Fibroblast of lung (primary cell): ENCODE measurements at regions not wholly inside any gene's neighbourhood (a gene's known extent, or its start where the extent isn't known, plus 50 kb on each side); places are given as distances from the start of the nearest gene placed in this dataset.

Source experiments
- DNase-seq, 2 donors: peaks; one replicate each; pipeline versions ENCODE4 v3.0.0 to v3.0.0-alpha.2; 2010; ENCODE audit warnings: low read depth in 2 of 2
- H2AFZ ChIP-seq: 2 replicates; pipeline ENCODE4 v1.5.1; 2012; ENCODE audit warnings: low read length, control low read depth, inconsistent platforms
- H3K27ac ChIP-seq: 2 replicates; pipeline ENCODE4 v1.5.1; 2011; ENCODE audit warnings: low read length, control low read depth; ENCODE audit not compliant: insufficient read depth
- H3K27me3 ChIP-seq: 2 replicates; pipeline ENCODE4 v1.5.1; 2011; ENCODE audit warnings: mild to moderate bottlenecking, low read length; ENCODE audit not compliant: control insufficient read depth, insufficient read depth
- H3K36me3 ChIP-seq: 2 replicates; pipeline ENCODE4 v1.5.1; 2011; ENCODE audit warnings: low read length; ENCODE audit not compliant: control insufficient read depth, insufficient read depth
- H3K4me1 ChIP-seq: 2 replicates; pipeline ENCODE4 v1.5.1; 2011; ENCODE audit warnings: low read length; ENCODE audit not compliant: control insufficient read depth, insufficient read depth; ENCODE audit errors: extremely low read depth
- H3K4me2 ChIP-seq: 2 replicates; pipeline ENCODE4 v1.5.1; 2011; ENCODE audit warnings: low read length, control low read depth; ENCODE audit not compliant: insufficient read depth; ENCODE audit errors: extremely low read depth
- H3K4me3 ChIP-seq, 4 experiments: fragments of 200-600 bp in 1 of 4; sonication (generic) in 1 of 4; replicated peaks in 1 of 4; 2 replicates each; pipeline ENCODE4 v1.5.1; 2011 to 2016; ENCODE audit warnings: low read length in 4 of 4, low read depth in 3 of 4, mild to moderate bottlenecking in 3 of 4, control low read depth in 2 of 4, inconsistent platforms in 1 of 4, mixed read lengths in 1 of 4; ENCODE audit not compliant: insufficient read depth in 1 of 4; ENCODE audit errors: control extremely low read depth in 1 of 4
- H3K79me2 ChIP-seq: 2 replicates; pipeline ENCODE4 v1.5.1; 2012; ENCODE audit warnings: mild to moderate bottlenecking, low read length, inconsistent platforms; ENCODE audit not compliant: control insufficient read depth, insufficient read depth
- H3K9ac ChIP-seq: 2 replicates; pipeline ENCODE4 v1.5.1; 2011; ENCODE audit warnings: mild to moderate bottlenecking, low read length, control low read depth; ENCODE audit not compliant: insufficient read depth
- H3K9me3 ChIP-seq: 2 replicates; pipeline ENCODE4 v1.5.1; 2012; ENCODE audit warnings: low read depth, low read length; ENCODE audit not compliant: control insufficient read depth, insufficient read depth
- H4K20me1 ChIP-seq: 2 replicates; pipeline ENCODE4 v1.5.1; 2011; ENCODE audit warnings: low read length; ENCODE audit not compliant: control insufficient read depth, insufficient read depth; ENCODE audit errors: extremely low read depth
- EZH2 ChIP-seq: IDR thresholded peaks from 2 replicates; pipeline ENCODE4 v1.5.1; 2012; ENCODE audit warnings: low read length, control low read depth, mild to moderate bottlenecking; ENCODE audit errors: missing control alignments
- TF ChIP-seq, protein P1 (sequence below), 2 donors: IDR thresholded peaks in 1 of 2; conservative IDR thresholded peaks in 1 of 2; 1 replicate in 1 of 2; 2 replicates in 1 of 2; pipeline ENCODE4 v1.5.1; 2011 to 2012; ENCODE audit warnings: low read length in 2 of 2, control low read depth in 1 of 2, inconsistent platforms in 1 of 2, low read depth in 1 of 2, mild to moderate bottlenecking in 1 of 2

DNA sequence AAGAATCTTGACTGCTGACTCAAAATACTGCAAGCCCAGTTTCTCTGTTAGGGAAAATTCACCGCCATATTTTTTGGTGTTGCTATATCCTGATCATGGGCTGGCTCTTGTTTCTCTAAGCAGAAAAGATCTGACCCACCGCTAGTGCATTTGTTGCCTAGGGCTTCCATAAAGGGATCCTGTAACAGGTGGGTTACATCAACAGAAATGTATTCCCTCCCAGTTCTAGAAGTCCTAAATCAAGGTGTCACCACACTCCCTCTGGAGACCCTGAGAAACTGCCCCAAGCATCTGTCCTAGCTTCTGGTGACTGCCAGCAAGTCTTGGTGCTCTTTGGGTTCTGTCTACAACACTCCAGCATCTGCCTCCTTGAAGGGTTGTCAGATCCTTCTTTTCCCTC, 99.7 kb downstream of the MAF start:
- H3K27me3 ChIP-seq = no peaks in the 10 kb centered on the region
- no peak for DNase-seq
- H3K9me3 ChIP-seq = no peaks in the 10 kb centered on the region
- no peaks in the 10 kb centered on the region for H3K79me2 ChIP-seq
- no peaks in the 10 kb centered on the region for H3K36me3 ChIP-seq
- no peak overlapping the region for H3K4me3 ChIP-seq
- no peak overlapping the region for H3K9ac ChIP-seq
- H4K20me1 ChIP-seq = no peaks in the 10 kb centered on the region
- no peaks in the 10 kb centered on the region for H3K4me1 ChIP-seq
- TF ChIP-seq, protein P1, sequence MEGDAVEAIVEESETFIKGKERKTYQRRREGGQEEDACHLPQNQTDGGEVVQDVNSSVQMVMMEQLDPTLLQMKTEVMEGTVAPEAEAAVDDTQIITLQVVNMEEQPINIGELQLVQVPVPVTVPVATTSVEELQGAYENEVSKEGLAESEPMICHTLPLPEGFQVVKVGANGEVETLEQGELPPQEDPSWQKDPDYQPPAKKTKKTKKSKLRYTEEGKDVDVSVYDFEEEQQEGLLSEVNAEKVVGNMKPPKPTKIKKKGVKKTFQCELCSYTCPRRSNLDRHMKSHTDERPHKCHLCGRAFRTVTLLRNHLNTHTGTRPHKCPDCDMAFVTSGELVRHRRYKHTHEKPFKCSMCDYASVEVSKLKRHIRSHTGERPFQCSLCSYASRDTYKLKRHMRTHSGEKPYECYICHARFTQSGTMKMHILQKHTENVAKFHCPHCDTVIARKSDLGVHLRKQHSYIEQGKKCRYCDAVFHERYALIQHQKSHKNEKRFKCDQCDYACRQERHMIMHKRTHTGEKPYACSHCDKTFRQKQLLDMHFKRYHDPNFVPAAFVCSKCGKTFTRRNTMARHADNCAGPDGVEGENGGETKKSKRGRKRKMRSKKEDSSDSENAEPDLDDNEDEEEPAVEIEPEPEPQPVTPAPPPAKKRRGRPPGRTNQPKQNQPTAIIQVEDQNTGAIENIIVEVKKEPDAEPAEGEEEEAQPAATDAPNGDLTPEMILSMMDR (conservative IDR thresholded peaks at IDR 0.05 in 1 of 2, IDR thresholded peaks at IDR 0.05 in 1 of 2; ENCODE audit: low read depth in 1 of 2, low read length in 2 of 2) = no peak
- TF ChIP-seq EZH2 = no peak
- no peak overlapping the region for H2AFZ ChIP-seq
- H3K4me2 ChIP-seq = no peak overlapping the region
- H3K27ac ChIP-seq = no peak overlapping the region

DNA sequence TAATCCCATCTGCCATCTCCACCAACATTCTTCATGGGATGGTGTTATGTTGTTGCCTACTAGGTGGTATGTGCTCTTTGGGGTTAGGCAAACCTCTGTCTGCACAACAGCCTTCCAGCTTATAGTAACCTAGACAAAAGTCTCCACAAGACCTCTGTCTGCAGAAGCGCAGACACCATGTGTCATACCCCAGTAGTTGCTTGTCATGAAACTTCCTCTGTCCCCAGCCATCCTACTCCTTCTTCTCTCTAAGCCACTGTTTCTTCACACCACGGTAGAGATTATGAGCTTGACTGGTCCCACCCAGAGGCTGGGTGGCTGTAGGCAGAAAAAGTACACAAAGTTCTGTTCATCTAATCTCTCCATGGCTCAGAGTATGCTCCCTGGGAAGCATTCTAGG, 100.3 kb downstream of the MAF start:
- Histone ChIP-seq H2AFZ (no peak overlapping the region), H3K27me3 (no peaks in the 10 kb centered on the region), H4K20me1 (no peaks in the 10 kb centered on the region), H3K4me3 (no peak overlapping the region), H3K4me2 (no peak overlapping the region), H3K9me3 (no peaks in the 10 kb centered on the region), H3K36me3 (no peaks in the 10 kb centered on the region), H3K79me2 (no peaks in the 10 kb centered on the region), H3K27ac (no peak overlapping the region), H3K9ac (no peak overlapping the region), H3K4me1 (no peaks in the 10 kb centered on the region)
- no peak for TF ChIP-seq EZH2
- TF ChIP-seq, protein P1 (conservative IDR thresholded peaks at IDR 0.05 in 1 of 2, IDR thresholded peaks at IDR 0.05 in 1 of 2; ENCODE audit: low read depth in 1 of 2, low read length in 2 of 2) = no peak
- DNase-seq = no peak

DNA sequence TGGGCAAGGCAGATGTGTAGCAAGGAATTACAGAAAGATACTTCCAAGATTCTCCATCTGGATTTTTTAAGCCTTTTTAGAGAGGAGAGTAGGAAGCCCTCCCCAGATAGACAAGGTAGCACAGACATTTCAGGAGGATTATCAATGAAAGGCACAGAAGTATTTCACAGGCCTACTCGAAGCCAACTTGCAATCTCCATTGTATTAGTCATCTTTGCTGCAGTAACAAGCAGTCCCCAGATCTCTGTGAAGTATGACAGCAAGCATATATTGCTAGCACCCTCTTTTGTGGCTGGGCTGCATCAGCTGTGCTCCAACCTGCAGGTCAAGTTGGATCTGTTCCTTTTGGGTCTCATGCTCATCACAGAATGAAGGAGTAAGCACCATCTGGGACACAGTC, 101.6 kb downstream of the MAF start:
- Histone ChIP-seq H3K4me2 (no peak overlapping the region), H3K36me3 (no peaks in the 10 kb centered on the region), H3K79me2 (no peaks in the 10 kb centered on the region), H3K27ac (no peak overlapping the region), H3K27me3 (no peaks in the 10 kb centered on the region), H3K9me3 (no peaks in the 10 kb centered on the region), H3K9ac (no peak overlapping the region), H3K4me3 (no peak overlapping the region), H2AFZ (no peak overlapping the region), H4K20me1 (no peaks in the 10 kb centered on the region), H3K4me1 (no peaks in the 10 kb centered on the region)
- TF ChIP-seq, protein P1 (conservative IDR thresholded peaks at IDR 0.05 in 1 of 2, IDR thresholded peaks at IDR 0.05 in 1 of 2; ENCODE audit: low read depth in 1 of 2, low read length in 2 of 2) = no peak
- TF ChIP-seq EZH2 = no peak
- no peak for DNase-seq
